Hematopoietic multipotent progenitor cell treated with erythropoietin and hydrocortisone succinate and interleukin-3 and kit ligand, for 17 days (in vitro differentiated cells): ENCODE measurements at regions not wholly inside any gene's neighbourhood (a gene's known extent, or its start where the extent isn't known, plus 50 kb on each side); places are given as distances from the start of the nearest gene placed in this dataset.

ENCODE experiments used
- DNase-seq: peaks from one replicate; pipeline ENCODE4 v3.0.0-alpha.2; 2015; ENCODE audit warnings: low spot score

- no peak for DNase-seq
Observed at GRCh38 chr10:8894148-8894547, 839.7 kb downstream of the GATA3 start.

- no peak for DNase-seq
Observed at GRCh38 chr10:8897769-8898168, 843.3 kb downstream of the GATA3 start.

GRCh38 chr10:8898745-8899330, 844.4 kb downstream of the GATA3 start:
- DNase-seq = no peak

GRCh38 chr10:8902926-8903325, 848.4 kb downstream of the GATA3 start:
- no peak for DNase-seq

- DNase-seq = no peak
Observed at GRCh38 chr10:8908013-8908412, 853.5 kb downstream of the GATA3 start.

DNA sequence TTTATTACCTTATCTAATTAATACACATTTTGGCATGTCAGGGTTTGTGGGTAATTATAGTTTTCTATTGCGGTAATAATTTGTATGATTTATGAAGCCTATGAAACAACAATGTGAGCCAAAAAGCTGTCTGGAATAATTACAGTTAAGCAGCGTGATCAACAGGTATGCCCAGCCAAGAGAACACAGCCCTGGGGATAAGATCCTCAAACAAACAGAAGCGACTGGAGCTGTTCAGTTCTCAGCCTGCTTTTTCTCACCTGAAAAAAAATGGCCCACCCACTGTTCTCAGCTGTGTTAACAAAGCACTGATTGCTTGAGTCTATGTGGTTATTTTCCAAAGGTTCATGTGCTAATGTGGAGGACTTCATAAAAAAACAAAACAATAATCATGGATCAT, 855.8 kb downstream of the GATA3 start:
- DNase-seq = no peak

DNA sequence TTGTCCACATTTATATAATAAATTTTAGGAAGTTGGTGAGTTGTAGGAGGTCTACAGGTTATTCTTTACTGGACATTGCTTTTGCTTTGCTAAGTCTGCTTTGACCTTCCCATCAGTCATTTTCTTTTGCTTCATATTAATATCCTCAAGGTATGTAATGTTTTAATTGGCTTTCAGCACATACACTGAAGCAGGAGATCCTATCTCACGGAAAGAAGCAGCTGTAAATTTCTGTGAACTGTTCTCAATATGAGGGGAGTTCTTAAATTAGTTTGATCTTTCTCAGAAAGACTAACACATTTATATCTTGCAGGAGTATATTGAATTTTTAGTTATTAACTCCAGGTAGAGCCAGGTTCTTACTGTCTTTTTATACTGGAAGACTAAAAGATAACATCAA, 856.5 kb downstream of the GATA3 start:
- DNase-seq = no peak

GRCh38 chr10:8912108-8912507, 857.6 kb downstream of the GATA3 start:
- no peak for DNase-seq

DNA sequence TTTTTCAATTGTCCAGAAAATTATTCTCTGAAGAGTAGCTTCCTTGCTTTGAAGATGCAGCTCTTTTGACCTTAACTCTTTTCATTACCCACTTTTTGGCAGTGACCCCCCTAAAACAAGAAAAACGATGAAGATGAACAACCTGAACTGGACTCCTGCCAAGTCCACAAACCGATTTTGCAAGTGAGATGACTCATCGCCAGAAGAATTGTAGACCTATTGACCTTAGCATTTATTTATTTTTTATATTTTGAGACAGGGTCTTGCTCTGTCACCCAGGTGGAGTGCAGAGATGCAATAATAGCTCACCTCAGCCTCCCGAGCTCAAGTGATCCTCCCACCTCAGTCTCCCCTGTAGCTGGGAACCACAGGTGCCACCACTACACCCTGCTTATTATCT, 859.2 kb downstream of the GATA3 start:
- no peak for DNase-seq

DNA sequence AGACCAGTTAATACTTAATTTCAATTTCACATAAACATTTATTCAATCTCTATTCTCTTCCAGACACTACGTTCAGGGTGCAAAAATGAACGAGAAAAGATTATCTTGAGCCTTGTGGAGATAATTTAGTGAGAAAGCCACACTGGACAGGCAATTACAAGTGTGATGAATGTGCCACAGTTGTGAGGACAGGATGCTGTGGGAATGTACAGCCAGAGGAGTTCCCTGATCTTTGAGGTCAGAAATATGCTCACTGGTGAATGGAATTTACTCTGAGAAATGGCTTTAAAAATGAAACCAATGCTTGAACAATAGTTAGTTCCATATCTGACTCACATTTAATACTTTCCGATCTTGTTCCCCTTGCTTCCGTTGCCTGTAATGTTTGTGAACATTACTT, 864.8 kb downstream of the GATA3 start:
- no peak for DNase-seq

GRCh38 chr10:8921568-8921967, 867.1 kb downstream of the GATA3 start:
- DNase-seq = no peak

DNA sequence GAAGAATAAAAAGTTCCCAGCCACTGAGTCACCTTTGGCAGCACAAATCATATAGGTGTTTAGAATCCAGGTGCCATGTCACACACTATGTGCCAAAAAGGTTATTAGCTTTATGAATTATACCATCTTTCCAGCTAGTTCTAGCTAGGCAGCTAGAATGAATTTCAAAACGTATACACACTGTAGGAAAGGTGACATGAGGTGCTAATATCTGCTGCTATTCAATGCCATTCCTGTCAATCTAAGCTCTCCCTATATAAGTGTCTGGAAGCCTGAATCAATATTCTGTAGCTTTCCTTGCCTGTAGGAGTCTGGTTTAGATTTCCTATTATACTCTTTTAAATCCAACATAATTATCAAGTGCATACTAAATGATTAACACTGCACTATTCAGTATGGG, 868.6 kb downstream of the GATA3 start:
- no peak for DNase-seq

GRCh38 chr10:8927705-8928104, 873.2 kb downstream of the GATA3 start:
- no peak for DNase-seq

DNA sequence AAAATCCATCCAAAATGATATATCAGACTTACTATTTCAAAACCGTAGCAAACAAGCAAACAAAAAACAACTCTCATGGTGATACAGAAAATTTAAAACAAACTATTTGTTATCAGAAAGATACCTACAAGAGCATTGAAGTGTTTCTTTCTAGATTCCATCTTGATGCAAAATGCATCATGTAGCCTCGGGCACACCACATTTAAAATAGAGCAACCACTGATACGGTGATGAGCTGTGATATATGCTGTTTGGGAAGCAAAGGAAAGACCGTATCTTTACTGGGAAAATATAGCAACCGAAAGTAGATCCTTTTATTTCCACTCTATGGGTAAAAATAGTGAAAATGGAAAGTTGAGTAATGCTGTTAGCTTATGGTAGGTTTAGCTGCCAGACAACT, 892.0 kb downstream of the GATA3 start:
- DNase-seq = no peak

DNA sequence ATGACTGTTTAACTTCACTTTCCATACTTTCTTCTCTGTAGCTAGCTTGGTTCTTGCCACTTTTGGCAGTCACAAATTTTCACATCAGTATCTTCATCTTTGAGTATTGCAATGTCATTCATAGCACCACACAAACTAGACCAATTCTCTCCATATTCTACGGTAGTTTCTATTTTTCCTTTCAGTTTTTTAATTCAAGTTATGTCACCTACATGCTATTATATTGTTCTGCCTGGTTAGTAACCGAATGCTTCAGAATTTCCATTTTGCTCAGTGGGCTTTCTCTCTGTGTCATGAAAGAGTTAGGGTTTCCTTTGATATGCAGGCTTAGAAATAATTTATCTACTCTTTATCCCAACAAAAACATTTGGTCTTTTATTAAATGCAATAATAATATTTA, 896.5 kb downstream of the GATA3 start:
- no peak for DNase-seq

- DNase-seq = no peak
Observed at GRCh38 chr10:8951440-8952089, 897.1 kb downstream of the GATA3 start.

GRCh38 chr10:8956400-8956799, 901.9 kb downstream of the GATA3 start:
- DNase-seq = no peak

GRCh38 chr10:8962249-8962648, 907.8 kb downstream of the GATA3 start:
- no peak for DNase-seq

GRCh38 chr10:8967061-8967460, 912.6 kb downstream of the GATA3 start:
- DNase-seq = no peak

GRCh38 chr10:8969853-8970252, 915.4 kb downstream of the GATA3 start:
- DNase-seq = no peak

GRCh38 chr10:8975535-8975934, 921.0 kb downstream of the GATA3 start:
- no peak for DNase-seq

DNA sequence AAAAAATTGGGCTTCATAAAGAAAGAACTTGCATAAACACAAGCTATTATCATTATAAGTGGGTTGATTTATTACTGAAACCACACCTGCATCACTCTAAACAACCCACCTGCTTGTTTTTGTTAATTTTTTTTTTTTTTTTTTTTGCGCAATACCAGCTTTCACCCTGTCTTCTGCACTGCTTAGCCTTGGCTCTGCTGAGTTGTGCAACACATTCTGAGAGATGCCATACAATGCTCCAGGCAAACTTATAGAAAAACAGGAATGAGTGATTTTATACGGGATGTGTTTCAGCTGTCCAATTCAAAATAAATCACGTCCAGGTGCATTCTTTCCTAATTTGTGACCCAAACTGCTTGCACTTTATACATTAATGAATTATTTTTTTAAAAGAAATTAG, 923.6 kb downstream of the GATA3 start:
- no peak for DNase-seq

DNA sequence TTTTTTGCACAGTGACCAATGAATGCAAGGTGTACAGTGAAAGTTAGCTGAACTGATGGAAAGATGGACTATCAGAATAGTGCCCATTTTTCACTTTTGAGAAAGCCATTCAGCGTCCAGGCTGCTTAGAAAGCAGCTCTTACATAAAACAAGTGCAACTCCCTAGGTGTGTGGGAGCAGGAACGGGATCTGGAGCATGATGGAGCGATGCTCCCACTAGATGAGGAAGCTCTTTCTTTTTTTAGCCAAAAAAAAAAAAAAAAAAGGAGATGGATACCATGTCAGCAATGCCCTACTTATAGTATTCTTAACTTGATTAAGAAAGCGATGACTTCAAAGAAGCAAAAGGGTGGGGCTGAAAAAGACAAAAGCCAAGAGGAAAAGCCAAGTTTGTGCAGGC, 925.5 kb downstream of the GATA3 start:
- no peak for DNase-seq

GRCh38 chr10:8981277-8981676, 926.8 kb downstream of the GATA3 start:
- DNase-seq = no peak
